ENCODE measurements at regions not wholly inside any gene's neighbourhood (a gene's known extent, or its start where the extent isn't known, plus 50 kb on each side); places are given as distances from the start of the nearest gene placed in this dataset.

DNA sequence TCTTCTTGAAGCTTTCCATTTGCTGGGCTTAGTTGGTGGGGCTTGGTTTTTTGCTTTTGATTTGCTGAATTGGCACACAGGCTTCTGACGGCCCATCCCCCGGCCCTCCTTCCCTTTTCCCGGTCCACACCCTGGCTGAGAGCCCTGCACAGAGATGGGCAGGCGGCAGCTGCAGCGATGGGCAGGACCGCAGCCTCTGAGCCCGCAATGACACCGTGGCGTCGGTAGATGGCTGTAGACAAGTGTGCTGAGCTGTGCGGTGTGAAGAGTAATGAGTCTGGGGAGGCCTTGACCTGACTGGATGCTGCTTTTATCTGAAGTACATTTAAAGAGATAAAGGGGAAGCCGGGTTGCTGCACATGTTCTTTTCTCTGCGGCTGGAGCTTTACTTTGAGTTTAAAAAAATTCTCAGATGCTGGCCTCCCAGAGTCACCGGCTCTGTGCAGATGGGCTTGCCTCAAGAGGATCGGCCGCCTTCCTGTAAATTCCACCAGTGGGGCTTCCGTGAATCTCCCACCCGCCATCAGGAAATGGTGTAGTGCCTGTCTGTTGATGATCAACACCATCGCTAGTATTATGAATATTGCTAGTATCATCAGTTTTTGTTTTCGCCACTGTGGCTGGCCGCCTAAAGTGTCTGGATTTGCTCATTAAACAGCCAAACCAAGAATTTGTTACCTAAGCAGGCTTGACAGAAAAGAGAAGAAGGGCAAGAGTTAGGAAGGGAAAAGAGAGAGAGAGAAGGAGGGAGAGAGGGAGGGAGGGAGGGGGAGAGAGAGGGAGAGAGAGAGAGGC lies 245.6 kb upstream of the RBFOX1 start:
- no peak overlapping the region for H3K4me3 ChIP-seq (ENCODE audit: low read length in 3 of 3)
- no peaks in the 10 kb centered on the region for H3K4me1 ChIP-seq (ENCODE audit: control insufficient read depth in 3 of 3, insufficient read depth in 3 of 3, low read length in 3 of 3)
- H3K27ac ChIP-seq (ENCODE audit: low read depth, low read length), result no peak overlapping the region
- H3K36me3 ChIP-seq (ENCODE audit: control insufficient read depth in 3 of 3, insufficient read depth in 3 of 3, low read length in 3 of 3), result no peaks in the 10 kb centered on the region
- no peaks in the 10 kb centered on the region for H3K9me3 ChIP-seq (ENCODE audit: control insufficient read depth in 3 of 3, low read length in 3 of 3)
- H3K9ac ChIP-seq (ENCODE audit: low read depth in 1 of 3, low read length in 3 of 3), result no peak overlapping the region
- peaks cover 0 to 14% (median 6%) of the 10 kb centered on the region in 3 donors for H3K27me3 ChIP-seq (ENCODE audit: control insufficient read depth in 3 of 3, insufficient read depth in 3 of 3, low read length in 3 of 3)

DNA sequence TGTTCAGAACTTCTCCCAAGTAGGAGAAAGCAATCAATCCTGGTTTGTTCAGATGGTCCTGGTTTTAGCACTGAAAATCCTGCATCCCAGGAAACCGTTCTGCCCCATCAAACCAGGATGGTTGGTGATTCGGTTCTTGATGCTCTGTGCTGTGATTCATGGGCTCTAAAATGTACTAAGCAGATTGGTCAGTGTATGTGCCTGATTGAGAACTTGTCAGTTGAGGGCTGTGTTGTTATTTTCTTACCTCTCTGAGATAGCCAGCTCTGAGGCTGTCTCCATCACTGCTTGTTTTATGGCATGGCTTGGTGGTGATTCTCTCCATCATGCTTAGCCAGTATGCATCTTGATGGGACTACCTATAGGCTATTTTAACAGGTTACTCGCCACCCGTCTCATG lies 246.9 kb upstream of the RBFOX1 start:
- H3K4me1 ChIP-seq (ENCODE audit: control insufficient read depth in 3 of 3, insufficient read depth in 3 of 3, low read length in 3 of 3), result no peaks in the 10 kb centered on the region
- H3K36me3 ChIP-seq (ENCODE audit: control insufficient read depth in 3 of 3, insufficient read depth in 3 of 3, low read length in 3 of 3), result no peaks in the 10 kb centered on the region
- H3K27me3 ChIP-seq (ENCODE audit: control insufficient read depth in 3 of 3, insufficient read depth in 3 of 3, low read length in 3 of 3), result peaks cover 0 to 11% (median 6%) of the 10 kb centered on the region in 3 donors
- H3K9ac ChIP-seq (ENCODE audit: low read depth in 1 of 3, low read length in 3 of 3), result no peak overlapping the region
- no peak overlapping the region for H3K4me3 ChIP-seq (ENCODE audit: low read length in 3 of 3)
- no peaks in the 10 kb centered on the region for H3K9me3 ChIP-seq (ENCODE audit: control insufficient read depth in 3 of 3, low read length in 3 of 3)
- no peak overlapping the region for H3K27ac ChIP-seq (ENCODE audit: low read depth, low read length)

DNA sequence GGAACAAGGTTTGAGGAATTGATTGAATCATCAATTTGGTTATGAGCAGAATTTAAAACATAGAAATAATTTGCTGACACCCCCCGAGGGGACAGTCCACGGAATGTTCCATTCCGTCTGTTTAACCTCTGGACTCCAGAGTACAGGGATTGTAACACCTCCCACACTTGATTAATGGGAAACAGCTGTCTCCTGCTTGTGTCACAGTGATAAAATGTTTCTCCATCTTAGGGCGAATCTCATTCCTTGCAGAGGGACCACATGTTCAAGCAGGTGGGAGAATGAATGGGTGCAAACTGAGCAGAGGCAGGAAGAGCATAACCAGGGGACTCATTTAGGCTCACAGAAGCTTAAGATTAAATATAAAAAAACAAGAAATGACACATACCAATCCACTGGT lies 249.5 kb upstream of the RBFOX1 start:
- no peak overlapping the region for H3K4me3 ChIP-seq (ENCODE audit: low read length in 3 of 3)
- no peaks in the 10 kb centered on the region for H3K9me3 ChIP-seq (ENCODE audit: control insufficient read depth in 3 of 3, low read length in 3 of 3)
- no peaks in the 10 kb centered on the region for H3K36me3 ChIP-seq (ENCODE audit: control insufficient read depth in 3 of 3, insufficient read depth in 3 of 3, low read length in 3 of 3)
- no peak overlapping the region for H3K27ac ChIP-seq (ENCODE audit: low read depth, low read length)
- H3K9ac ChIP-seq (ENCODE audit: low read depth in 1 of 3, low read length in 3 of 3), result no peak overlapping the region
- no peaks in the 10 kb centered on the region for H3K4me1 ChIP-seq (ENCODE audit: control insufficient read depth in 3 of 3, insufficient read depth in 3 of 3, low read length in 3 of 3)
- H3K27me3 ChIP-seq (ENCODE audit: control insufficient read depth in 3 of 3, insufficient read depth in 3 of 3, low read length in 3 of 3), result peaks cover 0 to 2% (median 0%) of the 10 kb centered on the region in 3 donors

DNA sequence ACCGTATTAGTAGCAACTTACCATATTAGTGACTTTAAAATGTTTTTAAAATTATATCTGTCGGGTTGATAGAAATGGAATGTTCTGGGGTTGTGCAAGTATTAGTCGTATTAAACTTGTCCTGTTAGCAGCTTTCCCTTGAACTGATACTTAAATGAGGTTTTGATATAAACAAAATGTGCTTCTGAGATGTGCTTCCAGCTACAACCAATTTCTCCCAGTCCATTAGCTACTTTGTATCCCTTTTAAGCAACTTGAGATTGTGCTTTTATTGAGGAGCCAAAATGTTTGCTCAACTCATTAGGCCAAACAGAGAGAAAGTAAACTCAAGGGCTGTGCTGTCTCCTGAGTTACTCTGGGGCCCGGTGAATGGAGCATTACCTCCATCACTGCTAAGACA lies 255.0 kb upstream of the RBFOX1 start:
- Histone ChIP-seq H3K9ac (ENCODE audit: low read depth in 1 of 3, low read length in 3 of 3) (no peak overlapping the region), H3K4me1 (ENCODE audit: control insufficient read depth in 3 of 3, insufficient read depth in 3 of 3, low read length in 3 of 3) (no peaks in the 10 kb centered on the region), H3K36me3 (ENCODE audit: control insufficient read depth in 3 of 3, insufficient read depth in 3 of 3, low read length in 3 of 3) (no peaks in the 10 kb centered on the region), H3K4me3 (ENCODE audit: low read length in 3 of 3) (no peak overlapping the region), H3K9me3 (ENCODE audit: control insufficient read depth in 3 of 3, low read length in 3 of 3) (no peaks in the 10 kb centered on the region), H3K27me3 (ENCODE audit: control insufficient read depth in 3 of 3, insufficient read depth in 3 of 3, low read length in 3 of 3) (no peaks in the 10 kb centered on the region), H3K27ac (ENCODE audit: low read depth, low read length) (no peak overlapping the region)

DNA sequence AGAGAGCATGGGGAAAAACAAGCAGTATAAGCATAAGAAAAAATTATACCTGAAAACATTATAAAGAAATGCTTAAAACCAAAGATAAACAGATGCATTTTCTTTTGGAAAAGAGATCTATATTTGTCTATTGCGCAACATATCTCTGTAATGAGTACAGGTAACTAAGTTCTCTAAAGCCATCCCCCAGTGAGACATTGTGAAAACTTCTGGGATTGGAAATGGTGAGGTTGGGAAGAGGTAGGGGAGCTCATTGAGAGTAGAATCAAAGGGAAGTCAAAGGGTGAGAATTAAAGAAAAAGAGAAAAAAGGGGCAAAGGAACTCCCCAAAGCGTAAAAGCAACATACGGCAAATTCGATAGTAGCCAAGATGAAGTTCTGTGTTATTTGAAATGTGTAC lies 257.9 kb upstream of the RBFOX1 start:
- Histone ChIP-seq H3K4me1 (ENCODE audit: control insufficient read depth in 3 of 3, insufficient read depth in 3 of 3, low read length in 3 of 3) (no peaks in the 10 kb centered on the region), H3K27ac (ENCODE audit: low read depth, low read length) (no peak overlapping the region), H3K4me3 (ENCODE audit: low read length in 3 of 3) (no peak overlapping the region), H3K9ac (ENCODE audit: low read depth in 1 of 3, low read length in 3 of 3) (no peak overlapping the region), H3K27me3 (ENCODE audit: control insufficient read depth in 3 of 3, insufficient read depth in 3 of 3, low read length in 3 of 3) (no peaks in the 10 kb centered on the region), H3K9me3 (ENCODE audit: control insufficient read depth in 3 of 3, low read length in 3 of 3) (no peaks in the 10 kb centered on the region), H3K36me3 (ENCODE audit: control insufficient read depth in 3 of 3, insufficient read depth in 3 of 3, low read length in 3 of 3) (no peaks in the 10 kb centered on the region)

DNA sequence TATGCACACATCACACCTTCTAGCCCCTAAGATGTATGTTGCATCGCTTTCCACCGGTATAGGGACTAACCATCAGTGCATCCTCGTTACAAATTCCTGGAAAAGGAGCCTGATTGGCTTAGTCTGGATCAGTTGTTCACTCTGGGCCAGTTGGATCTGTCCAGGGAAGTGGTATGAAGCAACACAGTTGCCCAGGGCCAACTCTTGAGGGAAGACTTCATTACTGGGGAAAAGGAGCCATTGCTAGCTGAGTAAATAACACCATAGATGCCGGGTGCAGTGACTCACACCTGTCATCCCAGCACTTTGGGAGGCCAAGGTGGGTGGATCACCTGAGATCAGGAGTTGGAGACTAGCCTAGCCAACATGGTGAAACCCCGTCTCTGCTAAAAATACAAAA lies 275.2 kb upstream of the RBFOX1 start:
- Histone ChIP-seq H3K9me3 (ENCODE audit: control insufficient read depth in 3 of 3, low read length in 3 of 3) (no peaks in the 10 kb centered on the region), H3K9ac (ENCODE audit: low read depth in 1 of 3, low read length in 3 of 3) (no peak overlapping the region), H3K27ac (ENCODE audit: low read depth, low read length) (no peak overlapping the region), H3K4me1 (ENCODE audit: control insufficient read depth in 3 of 3, insufficient read depth in 3 of 3, low read length in 3 of 3) (no peaks in the 10 kb centered on the region), H3K36me3 (ENCODE audit: control insufficient read depth in 3 of 3, insufficient read depth in 3 of 3, low read length in 3 of 3) (no peaks in the 10 kb centered on the region), H3K27me3 (ENCODE audit: control insufficient read depth in 3 of 3, insufficient read depth in 3 of 3, low read length in 3 of 3) (peaks cover 0 to 2% (median 0%) of the 10 kb centered on the region in 3 donors), H3K4me3 (ENCODE audit: low read length in 3 of 3) (no peak overlapping the region)

DNA sequence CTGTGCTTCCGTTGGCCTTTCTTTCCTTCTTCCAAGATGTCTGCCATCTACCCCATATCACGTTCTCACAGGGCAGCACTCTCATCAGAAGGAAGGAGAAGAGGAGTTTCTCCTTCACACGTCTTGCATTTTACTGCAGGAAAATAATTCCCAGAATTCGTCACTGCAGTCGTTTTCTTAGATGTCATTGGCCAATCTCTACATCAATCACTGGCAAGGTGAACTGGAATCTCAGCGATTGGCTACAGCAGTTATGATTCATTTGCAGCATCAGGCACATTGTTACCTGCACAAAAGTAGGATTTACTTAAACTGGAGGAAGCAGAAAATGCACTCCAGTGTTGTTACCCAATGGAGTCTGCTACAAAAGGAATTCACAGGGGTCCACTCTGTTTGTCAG lies 277.2 kb upstream of the RBFOX1 start:
- H3K9ac ChIP-seq (ENCODE audit: low read depth in 1 of 3, low read length in 3 of 3), result no peak overlapping the region
- H3K36me3 ChIP-seq (ENCODE audit: control insufficient read depth in 3 of 3, insufficient read depth in 3 of 3, low read length in 3 of 3), result no peaks in the 10 kb centered on the region
- peaks cover 0 to 2% (median 0%) of the 10 kb centered on the region in 3 donors for H3K27me3 ChIP-seq (ENCODE audit: control insufficient read depth in 3 of 3, insufficient read depth in 3 of 3, low read length in 3 of 3)
- H3K4me1 ChIP-seq (ENCODE audit: control insufficient read depth in 3 of 3, insufficient read depth in 3 of 3, low read length in 3 of 3), result no peaks in the 10 kb centered on the region
- no peaks in the 10 kb centered on the region for H3K9me3 ChIP-seq (ENCODE audit: control insufficient read depth in 3 of 3, low read length in 3 of 3)
- H3K27ac ChIP-seq (ENCODE audit: low read depth, low read length), result no peak overlapping the region
- no peak overlapping the region for H3K4me3 ChIP-seq (ENCODE audit: low read length in 3 of 3)

DNA sequence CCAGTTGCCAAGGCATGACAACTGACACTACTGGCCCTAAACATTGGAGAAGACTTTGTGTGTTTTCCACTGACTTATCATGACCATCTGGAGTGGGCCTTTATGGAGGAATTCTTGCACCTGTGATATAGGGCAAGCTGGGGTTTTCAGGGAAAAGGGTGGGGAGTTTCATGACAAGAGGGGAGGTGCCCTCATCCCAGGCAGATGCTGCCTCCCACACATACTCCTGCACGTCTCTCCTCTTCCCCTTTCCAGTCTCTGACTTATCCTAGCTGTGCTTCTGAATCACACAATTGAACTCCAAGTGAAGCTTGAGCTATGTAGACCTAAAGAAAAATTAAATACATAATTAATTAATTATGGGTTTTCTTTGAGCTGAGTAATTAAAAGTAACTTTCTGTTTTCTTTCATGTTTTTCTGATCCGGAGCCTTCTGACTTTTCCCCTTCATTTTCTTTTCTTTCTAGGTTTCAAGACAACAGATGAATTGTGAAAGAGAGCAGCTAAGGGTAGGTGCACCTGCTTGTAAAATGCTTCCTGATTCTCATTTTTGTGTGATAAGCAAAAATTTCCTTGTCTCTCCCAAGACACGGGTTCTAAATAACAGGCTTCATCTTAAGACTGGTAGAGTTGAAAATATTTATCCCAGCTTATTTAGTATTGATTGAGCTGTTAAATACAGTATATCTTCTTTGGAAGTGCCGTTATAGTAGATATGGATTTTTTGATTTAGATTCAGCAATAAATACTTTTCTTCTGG lies 280.9 kb upstream of the RBFOX1 start:
- no peak overlapping the region for H3K4me3 ChIP-seq (ENCODE audit: low read length in 3 of 3)
- no peak overlapping the region for H3K27ac ChIP-seq (ENCODE audit: low read depth, low read length)
- no peaks in the 10 kb centered on the region for H3K4me1 ChIP-seq (ENCODE audit: control insufficient read depth in 3 of 3, insufficient read depth in 3 of 3, low read length in 3 of 3)
- H3K9ac ChIP-seq (ENCODE audit: low read depth in 1 of 3, low read length in 3 of 3), result no peak overlapping the region
- H3K9me3 ChIP-seq (ENCODE audit: control insufficient read depth in 3 of 3, low read length in 3 of 3), result no peaks in the 10 kb centered on the region
- no peaks in the 10 kb centered on the region for H3K27me3 ChIP-seq (ENCODE audit: control insufficient read depth in 3 of 3, insufficient read depth in 3 of 3, low read length in 3 of 3)
- no peaks in the 10 kb centered on the region for H3K36me3 ChIP-seq (ENCODE audit: control insufficient read depth in 3 of 3, insufficient read depth in 3 of 3, low read length in 3 of 3)

DNA sequence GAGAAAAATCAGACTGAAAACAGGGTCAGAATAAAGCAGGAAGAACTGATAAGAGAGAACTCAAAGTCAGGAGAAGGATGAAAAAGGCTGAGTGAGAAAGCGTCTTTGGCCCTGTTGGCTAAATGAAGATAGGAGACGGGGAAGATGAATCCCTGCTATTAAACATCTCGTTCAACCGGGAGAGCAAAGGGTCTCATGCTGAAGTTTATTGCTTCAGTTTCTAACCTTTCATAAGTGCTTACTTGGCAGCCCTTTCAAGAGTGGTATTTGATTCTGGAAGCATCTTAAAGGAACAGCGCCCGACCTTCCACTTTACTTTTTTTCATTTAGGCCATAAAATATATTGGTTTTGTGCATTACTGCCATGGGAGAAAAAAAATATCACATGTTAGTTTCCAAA lies 288.3 kb upstream of the RBFOX1 start:
- H3K27ac ChIP-seq (ENCODE audit: low read depth, low read length), result no peak overlapping the region
- H3K27me3 ChIP-seq (ENCODE audit: control insufficient read depth in 3 of 3, insufficient read depth in 3 of 3, low read length in 3 of 3), result no peaks in the 10 kb centered on the region
- H3K9me3 ChIP-seq (ENCODE audit: control insufficient read depth in 3 of 3, low read length in 3 of 3), result no peaks in the 10 kb centered on the region
- no peaks in the 10 kb centered on the region for H3K36me3 ChIP-seq (ENCODE audit: control insufficient read depth in 3 of 3, insufficient read depth in 3 of 3, low read length in 3 of 3)
- H3K4me1 ChIP-seq (ENCODE audit: control insufficient read depth in 3 of 3, insufficient read depth in 3 of 3, low read length in 3 of 3), result no peaks in the 10 kb centered on the region
- no peak overlapping the region for H3K4me3 ChIP-seq (ENCODE audit: low read length in 3 of 3)
- H3K9ac ChIP-seq (ENCODE audit: low read depth in 1 of 3, low read length in 3 of 3), result no peak overlapping the region

DNA sequence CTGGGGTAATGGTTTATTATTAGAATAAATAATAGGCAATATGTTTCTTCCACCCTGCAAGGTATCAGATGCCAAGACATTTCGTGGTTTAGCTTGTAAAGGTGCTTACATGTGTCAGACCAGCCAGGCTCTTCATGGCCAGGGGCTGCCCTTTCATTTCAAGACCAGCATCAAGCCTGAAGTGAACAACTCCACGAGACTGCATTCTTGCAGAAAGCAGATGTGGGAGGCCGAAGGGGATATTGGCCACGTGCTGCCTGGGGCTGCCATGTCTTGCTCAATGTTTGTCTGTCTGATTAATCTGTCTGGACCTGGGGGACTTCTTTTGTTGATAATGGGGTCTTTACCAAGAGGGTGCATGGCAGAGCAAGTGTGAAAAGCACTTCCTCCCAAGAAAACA lies 294.2 kb upstream of the RBFOX1 start:
- H3K4me1 ChIP-seq (ENCODE audit: control insufficient read depth in 3 of 3, insufficient read depth in 3 of 3, low read length in 3 of 3), result no peaks in the 10 kb centered on the region
- H3K27ac ChIP-seq (ENCODE audit: low read depth, low read length), result no peak overlapping the region
- H3K4me3 ChIP-seq (ENCODE audit: low read length in 3 of 3), result no peak overlapping the region
- H3K9me3 ChIP-seq (ENCODE audit: control insufficient read depth in 3 of 3, low read length in 3 of 3), result no peaks in the 10 kb centered on the region
- H3K9ac ChIP-seq (ENCODE audit: low read depth in 1 of 3, low read length in 3 of 3), result no peak overlapping the region
- no peaks in the 10 kb centered on the region for H3K36me3 ChIP-seq (ENCODE audit: control insufficient read depth in 3 of 3, insufficient read depth in 3 of 3, low read length in 3 of 3)
- H3K27me3 ChIP-seq (ENCODE audit: control insufficient read depth in 3 of 3, insufficient read depth in 3 of 3, low read length in 3 of 3), result no peaks in the 10 kb centered on the region
